GM23338 (cell line): ENCODE measurements at regions not wholly inside any gene's neighbourhood (a gene's known extent, or its start where the extent isn't known, plus 50 kb on each side); places are given as distances from the start of the nearest gene placed in this dataset.

Source experiments
- ATAC-seq: fragments of 200-7000 bp; cut with Tn5 transposase; 3 replicates; pipeline ENCODE4 v1.9.1; 2020
- DNase-seq: peaks from one replicate; pipeline ENCODE4 v3.0.0-alpha.2; 2015; ENCODE audit warnings: low spot score
- H2AFZ ChIP-seq: fragments of 200-600 bp; sonication (generic); 2 replicates; pipeline ENCODE4 v1.8.0; 2016; ENCODE audit warnings: antibody characterized with exemption, mild to moderate bottlenecking, moderate library complexity
- H3F3A ChIP-seq: fragments of 200-600 bp; sonication (generic); replicated peaks from 2 replicates; pipeline ENCODE4 v1.8.0; 2017; ENCODE audit warnings: antibody characterized with exemption, mixed run types, low read depth
- H3K27ac ChIP-seq: fragments of 200-600 bp; sonication (generic); 2 replicates; pipeline ENCODE4 v1.6.1; 2016; ENCODE audit warnings: low read depth
- H3K27me3 ChIP-seq: fragments of 200-600 bp; sonication (generic); 2 replicates; pipeline ENCODE4 v1.8.0; 2016; ENCODE audit warnings: mild to moderate bottlenecking, mixed run types, moderate library complexity; ENCODE audit not compliant: insufficient read depth
- H3K36me3 ChIP-seq: fragments of 200-600 bp; sonication (generic); 2 replicates; pipeline ENCODE4 v1.8.0; 2016; ENCODE audit warnings: mild to moderate bottlenecking; ENCODE audit not compliant: insufficient read depth
- H3K4me1 ChIP-seq: fragments of 200-600 bp; sonication (generic); 2 replicates; pipeline ENCODE4 v1.8.0; 2016; ENCODE audit warnings: mild to moderate bottlenecking, moderate library complexity; ENCODE audit not compliant: insufficient read depth
- H3K4me2 ChIP-seq: fragments of 200-600 bp; sonication (generic); 2 replicates; pipeline ENCODE4 v1.7.1; 2017; ENCODE audit warnings: mixed run types
- H3K4me3 ChIP-seq: fragments of 200-600 bp; sonication (generic); 2 replicates; pipeline ENCODE4 v1.6.1; 2016; ENCODE audit warnings: mixed run types
- H3K79me2 ChIP-seq: fragments of 200-600 bp; sonication (generic); replicated peaks from 2 replicates; pipeline ENCODE4 v1.8.0; 2017; ENCODE audit warnings: mild to moderate bottlenecking; ENCODE audit not compliant: insufficient read depth
- H3K9me2 ChIP-seq: fragments of 200-600 bp; sonication (generic); 2 replicates; pipeline ENCODE4 v1.8.0; 2017; ENCODE audit not compliant: insufficient read depth
- H4K20me1 ChIP-seq: fragments of 200-600 bp; sonication (generic); replicated peaks from 2 replicates; pipeline ENCODE4 v1.8.0; 2017; ENCODE audit warnings: mild to moderate bottlenecking; ENCODE audit not compliant: insufficient read depth
- H3K27ac Mint-ChIP-seq: 2 replicates; pipeline ENCODE4 v1.8.0; 2020; ENCODE audit warnings: inconsistent platforms, mild to moderate bottlenecking, moderate library complexity, mixed read lengths
- H3K27me3 Mint-ChIP-seq: 3 replicates; pipeline ENCODE4 v1.8.0; 2022; ENCODE audit warnings: low read depth, mild to moderate bottlenecking, moderate library complexity, mixed read lengths, inconsistent platforms; ENCODE audit not compliant: insufficient read depth, poor library complexity
- H3K36me3 Mint-ChIP-seq: 3 replicates; pipeline ENCODE4 v1.8.0; 2021; ENCODE audit warnings: low read depth, mild to moderate bottlenecking, inconsistent platforms, moderate library complexity, mixed read lengths
- H3K4me1 Mint-ChIP-seq: 3 replicates; pipeline ENCODE4 v1.8.0; 2020; ENCODE audit warnings: mild to moderate bottlenecking, inconsistent platforms, mixed read lengths
- H3K4me3 Mint-ChIP-seq: 3 replicates; pipeline ENCODE4 v1.8.0; 2021; ENCODE audit warnings: moderate library complexity, mild to moderate bottlenecking, inconsistent platforms, mixed read lengths
- H3K9me3 Mint-ChIP-seq: 3 replicates; pipeline ENCODE4 v1.8.0; 2020; ENCODE audit warnings: moderate library complexity, mild to moderate bottlenecking, inconsistent platforms, mixed read lengths
- CREB1 ChIP-seq: fragments of 250-450 bp; sonication (Bioruptor Pico); IDR thresholded peaks from 2 replicates; pipeline ENCODE4 v1.5.0; 2020; ENCODE audit warnings: low read depth, mild to moderate bottlenecking, moderate library complexity
- EZH2 ChIP-seq: fragments of 200-600 bp; sonication (generic); IDR thresholded peaks from one replicate; pipeline ENCODE4 v1.8.0; 2017; ENCODE audit warnings: antibody characterized with exemption, mild to moderate bottlenecking, low read depth; ENCODE audit not compliant: unreplicated experiment
- EZH2phosphoT487 ChIP-seq: fragments of 200-600 bp; sonication (generic); IDR thresholded peaks from one replicate; pipeline ENCODE4 v1.8.1; 2018; ENCODE audit warnings: antibody characterized with exemption; ENCODE audit not compliant: unreplicated experiment
- JUNB ChIP-seq: IDR thresholded peaks from one replicate; pipeline ENCODE4 v1.6.1; 2016; ENCODE audit warnings: antibody characterized with exemption; ENCODE audit not compliant: unreplicated experiment
- NANOG ChIP-seq: IDR thresholded peaks from 2 replicates; pipeline ENCODE4 v1.6.1; 2016; ENCODE audit warnings: antibody characterized with exemption, borderline replicate concordance
- POLR2AphosphoS5 ChIP-seq: IDR thresholded peaks from 2 replicates; pipeline ENCODE4 v1.6.1; 2016; ENCODE audit warnings: antibody characterized with exemption, low read depth
- STAT1 ChIP-seq: IDR thresholded peaks from one replicate; pipeline ENCODE4 v1.6.1; 2016; ENCODE audit warnings: antibody characterized with exemption; ENCODE audit not compliant: unreplicated experiment
- ZNF114 ChIP-seq: fragments of 250-450 bp; sonication (Bioruptor Pico); IDR thresholded peaks from 2 replicates; pipeline ENCODE4 v1.5.0; 2020; ENCODE audit warnings: mild to moderate bottlenecking, moderate library complexity
- ZNF331 ChIP-seq: fragments of 250-450 bp; sonication (Bioruptor Pico); IDR thresholded peaks from 2 replicates; pipeline ENCODE4 v1.5.0; 2020; ENCODE audit warnings: low read depth, mild to moderate bottlenecking, moderate library complexity
- TF ChIP-seq, protein P1 (sequence below): IDR thresholded peaks from one replicate; pipeline ENCODE4 v1.6.1; 2018; ENCODE audit warnings: antibody characterized with exemption; ENCODE audit not compliant: unreplicated experiment
- TF ChIP-seq, protein P2 (sequence below): IDR thresholded peaks from 2 replicates; pipeline ENCODE4 v1.6.1; 2016; ENCODE audit warnings: antibody characterized with exemption
- TF ChIP-seq, protein P3 (sequence below): fragments of 250-450 bp; sonication (Bioruptor Pico); IDR thresholded peaks from 2 replicates; pipeline ENCODE4 v1.5.0; 2020; ENCODE audit warnings: mild to moderate bottlenecking, moderate library complexity
- TF ChIP-seq, protein P4 (sequence below), 2 experiments: fragments of 200-600 bp in 1 of 2; sonication (generic) in 1 of 2; conservative IDR thresholded peaks; 2 replicates each; pipeline versions ENCODE4 v1.5.1 to v1.6.1; 2016 to 2017; ENCODE audit warnings: antibody characterized with exemption in 2 of 2, low read depth in 2 of 2, mild to moderate bottlenecking in 2 of 2, moderate library complexity in 1 of 2

DNA sequence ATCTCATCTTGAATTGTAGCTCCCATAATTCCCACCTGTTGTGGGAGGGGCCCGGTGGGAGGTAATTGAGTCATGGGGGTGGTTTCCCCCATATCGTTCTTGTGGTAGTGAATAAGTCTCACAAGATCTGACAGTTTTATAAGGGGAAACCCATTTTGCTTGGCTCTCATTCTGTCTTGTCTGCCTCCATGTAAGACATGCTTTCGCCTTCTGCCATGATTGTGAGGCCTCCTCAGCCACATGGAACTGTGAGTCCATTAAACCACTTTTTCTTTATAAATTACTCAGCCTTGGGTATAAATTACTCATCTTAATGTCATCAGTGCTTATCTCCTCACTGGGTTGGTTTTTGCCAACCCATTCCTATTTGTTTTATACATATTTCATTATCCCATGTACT lies 142.0 kb upstream of the GMDS start:
- no peaks in the 10 kb centered on the region for H3K27me3 ChIP-seq
- no peaks in the 10 kb centered on the region for H3K36me3 ChIP-seq
- Mint-ChIP-seq H3K4me3 (no peak overlapping the region), H3K4me1 (no peaks in the 10 kb centered on the region), H3K27ac (no peak overlapping the region), H3K27me3 (peaks cover 5% of the 10 kb centered on the region), H3K9me3 (peaks cover 3% of the 10 kb centered on the region; the same call in 2 of the 3 replicates), H3K36me3 (peaks cover under 1% of the 10 kb centered on the region; the same call in 2 of the 3 replicates)
- no peak overlapping the region for H3K4me3 ChIP-seq
- TF ChIP-seq JUNB (no peak), NANOG (no peak), POLR2AphosphoS5 (no peak), STAT1 (no peak), CREB1 (no peak), ZNF114 (CRISPR knock-in tag) (no peak), EZH2 (no peak), ZNF331 (CRISPR knock-in tag) (no peak), EZH2phosphoT487 (no peak)
- TF ChIP-seq, protein P1, sequence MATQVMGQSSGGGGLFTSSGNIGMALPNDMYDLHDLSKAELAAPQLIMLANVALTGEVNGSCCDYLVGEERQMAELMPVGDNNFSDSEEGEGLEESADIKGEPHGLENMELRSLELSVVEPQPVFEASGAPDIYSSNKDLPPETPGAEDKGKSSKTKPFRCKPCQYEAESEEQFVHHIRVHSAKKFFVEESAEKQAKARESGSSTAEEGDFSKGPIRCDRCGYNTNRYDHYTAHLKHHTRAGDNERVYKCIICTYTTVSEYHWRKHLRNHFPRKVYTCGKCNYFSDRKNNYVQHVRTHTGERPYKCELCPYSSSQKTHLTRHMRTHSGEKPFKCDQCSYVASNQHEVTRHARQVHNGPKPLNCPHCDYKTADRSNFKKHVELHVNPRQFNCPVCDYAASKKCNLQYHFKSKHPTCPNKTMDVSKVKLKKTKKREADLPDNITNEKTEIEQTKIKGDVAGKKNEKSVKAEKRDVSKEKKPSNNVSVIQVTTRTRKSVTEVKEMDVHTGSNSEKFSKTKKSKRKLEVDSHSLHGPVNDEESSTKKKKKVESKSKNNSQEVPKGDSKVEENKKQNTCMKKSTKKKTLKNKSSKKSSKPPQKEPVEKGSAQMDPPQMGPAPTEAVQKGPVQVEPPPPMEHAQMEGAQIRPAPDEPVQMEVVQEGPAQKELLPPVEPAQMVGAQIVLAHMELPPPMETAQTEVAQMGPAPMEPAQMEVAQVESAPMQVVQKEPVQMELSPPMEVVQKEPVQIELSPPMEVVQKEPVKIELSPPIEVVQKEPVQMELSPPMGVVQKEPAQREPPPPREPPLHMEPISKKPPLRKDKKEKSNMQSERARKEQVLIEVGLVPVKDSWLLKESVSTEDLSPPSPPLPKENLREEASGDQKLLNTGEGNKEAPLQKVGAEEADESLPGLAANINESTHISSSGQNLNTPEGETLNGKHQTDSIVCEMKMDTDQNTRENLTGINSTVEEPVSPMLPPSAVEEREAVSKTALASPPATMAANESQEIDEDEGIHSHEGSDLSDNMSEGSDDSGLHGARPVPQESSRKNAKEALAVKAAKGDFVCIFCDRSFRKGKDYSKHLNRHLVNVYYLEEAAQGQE, result no peak
- TF ChIP-seq, protein P2, sequence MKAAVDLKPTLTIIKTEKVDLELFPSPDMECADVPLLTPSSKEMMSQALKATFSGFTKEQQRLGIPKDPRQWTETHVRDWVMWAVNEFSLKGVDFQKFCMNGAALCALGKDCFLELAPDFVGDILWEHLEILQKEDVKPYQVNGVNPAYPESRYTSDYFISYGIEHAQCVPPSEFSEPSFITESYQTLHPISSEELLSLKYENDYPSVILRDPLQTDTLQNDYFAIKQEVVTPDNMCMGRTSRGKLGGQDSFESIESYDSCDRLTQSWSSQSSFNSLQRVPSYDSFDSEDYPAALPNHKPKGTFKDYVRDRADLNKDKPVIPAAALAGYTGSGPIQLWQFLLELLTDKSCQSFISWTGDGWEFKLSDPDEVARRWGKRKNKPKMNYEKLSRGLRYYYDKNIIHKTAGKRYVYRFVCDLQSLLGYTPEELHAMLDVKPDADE, result no peak
- TF ChIP-seq, protein P3, sequence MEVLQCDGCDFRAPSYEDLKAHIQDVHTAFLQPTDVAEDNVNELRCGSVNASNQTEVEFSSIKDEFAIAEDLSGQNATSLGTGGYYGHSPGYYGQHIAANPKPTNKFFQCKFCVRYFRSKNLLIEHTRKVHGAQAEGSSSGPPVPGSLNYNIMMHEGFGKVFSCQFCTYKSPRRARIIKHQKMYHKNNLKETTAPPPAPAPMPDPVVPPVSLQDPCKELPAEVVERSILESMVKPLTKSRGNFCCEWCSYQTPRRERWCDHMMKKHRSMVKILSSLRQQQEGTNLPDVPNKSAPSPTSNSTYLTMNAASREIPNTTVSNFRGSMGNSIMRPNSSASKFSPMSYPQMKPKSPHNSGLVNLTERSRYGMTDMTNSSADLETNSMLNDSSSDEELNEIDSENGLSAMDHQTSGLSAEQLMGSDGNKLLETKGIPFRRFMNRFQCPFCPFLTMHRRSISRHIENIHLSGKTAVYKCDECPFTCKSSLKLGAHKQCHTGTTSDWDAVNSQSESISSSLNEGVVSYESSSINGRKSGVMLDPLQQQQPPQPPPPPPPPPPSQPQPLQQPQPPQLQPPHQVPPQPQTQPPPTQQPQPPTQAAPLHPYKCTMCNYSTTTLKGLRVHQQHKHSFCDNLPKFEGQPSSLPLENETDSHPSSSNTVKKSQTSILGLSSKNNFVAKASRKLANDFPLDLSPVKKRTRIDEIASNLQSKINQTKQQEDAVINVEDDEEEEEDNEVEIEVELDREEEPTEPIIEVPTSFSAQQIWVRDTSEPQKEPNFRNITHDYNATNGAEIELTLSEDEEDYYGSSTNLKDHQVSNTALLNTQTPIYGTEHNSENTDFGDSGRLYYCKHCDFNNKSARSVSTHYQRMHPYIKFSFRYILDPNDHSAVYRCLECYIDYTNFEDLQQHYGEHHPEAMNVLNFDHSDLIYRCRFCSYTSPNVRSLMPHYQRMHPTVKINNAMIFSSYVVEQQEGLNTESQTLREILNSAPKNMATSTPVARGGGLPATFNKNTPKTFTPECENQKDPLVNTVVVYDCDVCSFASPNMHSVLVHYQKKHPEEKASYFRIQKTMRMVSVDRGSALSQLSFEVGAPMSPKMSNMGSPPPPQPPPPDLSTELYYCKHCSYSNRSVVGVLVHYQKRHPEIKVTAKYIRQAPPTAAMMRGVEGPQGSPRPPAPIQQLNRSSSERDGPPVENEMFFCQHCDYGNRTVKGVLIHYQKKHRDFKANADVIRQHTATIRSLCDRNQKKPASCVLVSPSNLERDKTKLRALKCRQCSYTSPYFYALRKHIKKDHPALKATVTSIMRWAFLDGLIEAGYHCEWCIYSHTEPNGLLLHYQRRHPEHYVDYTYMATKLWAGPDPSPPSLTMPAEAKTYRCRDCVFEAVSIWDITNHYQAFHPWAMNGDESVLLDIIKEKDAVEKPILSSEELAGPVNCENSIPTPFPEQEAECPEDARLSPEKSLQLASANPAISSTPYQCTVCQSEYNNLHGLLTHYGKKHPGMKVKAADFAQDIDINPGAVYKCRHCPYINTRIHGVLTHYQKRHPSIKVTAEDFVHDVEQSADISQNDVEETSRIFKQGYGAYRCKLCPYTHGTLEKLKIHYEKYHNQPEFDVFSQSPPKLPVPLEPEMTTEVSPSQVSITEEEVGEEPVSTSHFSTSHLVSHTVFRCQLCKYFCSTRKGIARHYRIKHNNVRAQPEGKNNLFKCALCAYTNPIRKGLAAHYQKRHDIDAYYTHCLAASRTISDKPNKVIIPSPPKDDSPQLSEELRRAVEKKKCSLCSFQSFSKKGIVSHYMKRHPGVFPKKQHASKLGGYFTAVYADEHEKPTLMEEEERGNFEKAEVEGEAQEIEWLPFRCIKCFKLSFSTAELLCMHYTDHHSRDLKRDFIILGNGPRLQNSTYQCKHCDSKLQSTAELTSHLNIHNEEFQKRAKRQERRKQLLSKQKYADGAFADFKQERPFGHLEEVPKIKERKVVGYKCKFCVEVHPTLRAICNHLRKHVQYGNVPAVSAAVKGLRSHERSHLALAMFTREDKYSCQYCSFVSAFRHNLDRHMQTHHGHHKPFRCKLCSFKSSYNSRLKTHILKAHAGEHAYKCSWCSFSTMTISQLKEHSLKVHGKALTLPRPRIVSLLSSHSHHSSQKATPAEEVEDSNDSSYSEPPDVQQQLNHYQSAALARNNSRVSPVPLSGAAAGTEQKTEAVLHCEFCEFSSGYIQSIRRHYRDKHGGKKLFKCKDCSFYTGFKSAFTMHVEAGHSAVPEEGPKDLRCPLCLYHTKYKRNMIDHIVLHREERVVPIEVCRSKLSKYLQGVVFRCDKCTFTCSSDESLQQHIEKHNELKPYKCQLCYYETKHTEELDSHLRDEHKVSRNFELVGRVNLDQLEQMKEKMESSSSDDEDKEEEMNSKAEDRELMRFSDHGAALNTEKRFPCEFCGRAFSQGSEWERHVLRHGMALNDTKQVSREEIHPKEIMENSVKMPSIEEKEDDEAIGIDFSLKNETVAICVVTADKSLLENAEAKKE (CRISPR knock-in tag), result no peak
- TF ChIP-seq, protein P4, sequence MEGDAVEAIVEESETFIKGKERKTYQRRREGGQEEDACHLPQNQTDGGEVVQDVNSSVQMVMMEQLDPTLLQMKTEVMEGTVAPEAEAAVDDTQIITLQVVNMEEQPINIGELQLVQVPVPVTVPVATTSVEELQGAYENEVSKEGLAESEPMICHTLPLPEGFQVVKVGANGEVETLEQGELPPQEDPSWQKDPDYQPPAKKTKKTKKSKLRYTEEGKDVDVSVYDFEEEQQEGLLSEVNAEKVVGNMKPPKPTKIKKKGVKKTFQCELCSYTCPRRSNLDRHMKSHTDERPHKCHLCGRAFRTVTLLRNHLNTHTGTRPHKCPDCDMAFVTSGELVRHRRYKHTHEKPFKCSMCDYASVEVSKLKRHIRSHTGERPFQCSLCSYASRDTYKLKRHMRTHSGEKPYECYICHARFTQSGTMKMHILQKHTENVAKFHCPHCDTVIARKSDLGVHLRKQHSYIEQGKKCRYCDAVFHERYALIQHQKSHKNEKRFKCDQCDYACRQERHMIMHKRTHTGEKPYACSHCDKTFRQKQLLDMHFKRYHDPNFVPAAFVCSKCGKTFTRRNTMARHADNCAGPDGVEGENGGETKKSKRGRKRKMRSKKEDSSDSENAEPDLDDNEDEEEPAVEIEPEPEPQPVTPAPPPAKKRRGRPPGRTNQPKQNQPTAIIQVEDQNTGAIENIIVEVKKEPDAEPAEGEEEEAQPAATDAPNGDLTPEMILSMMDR (conservative IDR thresholded peaks at IDR 0.05; ENCODE audit: low read depth in 2 of 2), result no peak
- no peak overlapping the region for H2AFZ ChIP-seq
- H3K4me2 ChIP-seq, result no peak overlapping the region
- ATAC-seq (no peak), DNase-seq (no peak)
- H3K27ac ChIP-seq, result no peak overlapping the region
- no peaks in the 10 kb centered on the region for H4K20me1 ChIP-seq
- no peaks in the 10 kb centered on the region for H3K4me1 ChIP-seq
- H3F3A ChIP-seq, result no peaks in the 10 kb centered on the region
- H3K9me2 ChIP-seq, result no peaks in the 10 kb centered on the region
- no peaks in the 10 kb centered on the region for H3K79me2 ChIP-seq
